NCI-H2196 (cell line): ENCODE measurements at regions not wholly inside any gene's neighbourhood (a gene's known extent, or its start where the extent isn't known, plus 50 kb on each side); places are given as distances from the start of the nearest gene placed in this dataset.
"Not testable (repeated sequence)": the region's sequence is repeated elsewhere in the genome, so short reads cannot be mapped to it uniquely, and the experiment has no call there.

Experiments used
- DNase-seq: peaks from one replicate; lab custom pipeline; 2025; ENCODE audit not compliant: unreplicated experiment; lab: John Stamatoyannopoulos, UW

DNA sequence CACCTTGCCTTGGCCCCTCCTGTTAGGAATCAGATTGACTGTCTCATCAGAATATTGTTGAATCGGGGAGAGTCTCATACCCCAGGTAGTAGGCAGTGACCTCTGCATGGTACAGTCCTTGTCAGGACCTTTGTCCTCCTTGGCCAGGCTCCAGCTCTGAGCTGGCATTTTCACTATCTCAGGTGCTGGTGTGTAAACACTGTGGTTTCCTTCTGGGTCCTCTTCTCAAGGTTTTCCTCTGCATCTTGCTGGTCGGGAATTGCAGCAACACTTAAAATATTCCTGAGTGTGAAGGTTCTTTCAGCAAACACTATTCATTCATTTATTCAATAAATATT is 69.7 kb upstream of the TAMM41 start:
- not testable (repeated sequence) for DNase-seq

DNA sequence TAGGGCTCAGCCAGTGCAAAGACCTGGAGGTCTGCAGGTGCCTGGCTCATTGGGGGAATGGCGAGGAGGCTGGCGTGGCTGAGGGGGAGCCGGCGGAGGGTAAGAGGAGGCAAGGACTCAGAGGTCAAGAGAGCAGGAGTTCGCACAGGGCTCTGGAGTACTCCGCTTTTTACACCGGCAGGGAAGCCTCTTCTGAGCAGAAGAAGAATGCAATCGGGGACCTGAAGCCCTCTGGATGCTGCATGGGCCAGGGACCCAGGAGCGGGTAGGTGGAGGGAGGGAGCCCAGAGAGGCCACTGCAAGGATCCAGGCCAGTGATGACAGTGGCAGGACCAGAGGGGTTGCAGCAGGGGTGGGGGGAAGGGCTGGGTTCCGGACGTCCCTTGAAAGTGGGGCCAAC is 70.4 kb upstream of the TAMM41 start:
- no peak for DNase-seq

DNA sequence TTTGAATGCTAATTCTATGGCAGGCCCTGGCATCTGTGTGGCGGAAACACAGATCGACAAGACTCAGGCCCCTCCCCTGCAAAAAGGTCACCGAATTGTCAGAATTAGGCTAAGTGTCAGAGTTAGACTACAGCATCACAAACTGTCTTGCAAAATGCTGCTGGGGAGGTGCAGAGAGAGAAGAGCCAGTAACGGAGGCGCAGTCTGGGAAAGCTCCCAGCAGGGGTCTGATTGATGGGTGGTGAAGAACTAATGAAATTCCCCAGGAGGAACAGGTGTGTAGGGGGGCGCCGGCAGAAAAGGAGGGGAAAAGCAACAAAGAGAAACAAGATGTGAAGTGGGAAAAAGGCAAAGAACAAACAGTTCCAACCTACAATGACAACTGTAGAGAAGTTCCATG is 72.7 kb upstream of the TAMM41 start:
- DNase-seq, result no peak

DNA sequence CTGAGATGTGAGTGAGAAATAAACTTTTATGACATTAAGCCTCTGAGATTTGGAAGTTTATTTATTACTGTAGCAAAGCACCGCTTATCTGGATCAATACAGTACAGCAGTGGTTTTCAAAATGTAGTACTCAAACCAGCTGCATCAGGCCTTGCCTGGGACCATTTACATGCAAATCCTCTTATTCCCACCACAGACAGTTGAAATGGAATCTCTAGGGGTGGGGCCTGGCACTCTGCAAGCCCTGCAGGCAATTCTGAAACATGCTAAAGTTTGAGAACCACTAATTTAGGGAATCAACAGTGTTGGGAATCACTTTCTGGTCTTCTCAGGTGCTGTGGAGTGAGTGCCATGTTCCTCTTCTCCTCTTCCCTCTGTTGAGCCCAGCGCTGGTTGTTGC is 77.8 kb upstream of the TAMM41 start:
- no peak for DNase-seq

DNA sequence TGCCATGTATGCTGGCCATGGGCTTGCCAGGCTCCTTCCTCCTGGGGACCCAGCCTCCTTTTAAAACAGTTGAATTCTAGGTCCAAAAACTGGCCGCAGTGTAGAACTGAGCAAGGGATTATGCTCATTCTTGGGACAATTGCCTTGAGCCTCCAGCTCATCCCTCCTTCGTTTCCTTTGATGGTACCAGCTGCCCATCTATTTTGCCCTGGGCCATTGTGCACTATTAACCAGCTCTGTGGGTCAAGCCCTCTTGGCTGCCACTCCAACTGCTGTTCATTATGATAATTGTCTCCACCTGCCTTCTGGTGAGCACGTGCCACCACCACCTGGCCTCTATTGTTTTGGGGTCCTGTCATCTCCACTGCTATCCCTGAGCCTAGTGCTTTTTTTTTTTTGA is 75.8 kb upstream of the SYN2 start:
- no peak for DNase-seq

DNA sequence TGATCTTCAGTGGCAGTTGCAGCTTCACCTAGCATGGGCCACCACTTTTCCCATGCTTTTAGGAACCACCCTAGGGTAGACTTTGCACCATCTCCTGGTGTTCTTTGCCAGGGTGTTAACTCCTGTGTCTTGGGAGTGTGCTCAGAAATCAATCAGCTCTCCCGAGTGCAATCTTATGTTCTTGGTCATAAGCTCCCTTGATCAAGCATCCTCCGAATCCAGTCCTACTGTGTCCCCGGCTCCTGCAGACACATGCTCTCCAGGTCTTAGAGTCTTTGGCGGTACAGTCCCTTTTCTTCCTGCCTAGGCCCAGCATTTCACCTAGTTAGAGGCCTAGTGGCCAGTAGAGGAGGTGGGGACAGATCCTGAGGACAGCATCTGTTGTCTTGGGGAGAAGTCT is 74.7 kb upstream of the SYN2 start:
- no peak for DNase-seq

DNA sequence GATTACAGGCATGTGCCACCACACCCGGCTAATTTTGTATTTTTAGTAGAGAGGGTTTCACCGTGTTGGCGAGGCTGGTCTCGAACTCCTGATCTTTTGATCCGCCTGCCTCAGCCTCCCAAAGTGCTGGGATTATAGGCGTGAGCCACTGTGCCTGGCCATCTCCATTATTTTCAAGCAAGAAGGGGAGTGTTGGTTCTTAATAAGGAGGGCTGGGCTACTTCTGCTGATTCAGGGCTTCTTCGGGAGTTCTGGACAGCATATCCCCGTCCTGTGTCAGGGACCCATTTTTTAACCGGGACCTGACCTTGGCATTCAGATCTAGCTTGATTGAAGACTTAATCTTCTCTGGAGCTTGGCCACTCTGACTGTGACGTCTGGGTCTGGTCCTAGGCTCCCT is 74.1 kb upstream of the SYN2 start:
- DNase-seq, result no peak

DNA sequence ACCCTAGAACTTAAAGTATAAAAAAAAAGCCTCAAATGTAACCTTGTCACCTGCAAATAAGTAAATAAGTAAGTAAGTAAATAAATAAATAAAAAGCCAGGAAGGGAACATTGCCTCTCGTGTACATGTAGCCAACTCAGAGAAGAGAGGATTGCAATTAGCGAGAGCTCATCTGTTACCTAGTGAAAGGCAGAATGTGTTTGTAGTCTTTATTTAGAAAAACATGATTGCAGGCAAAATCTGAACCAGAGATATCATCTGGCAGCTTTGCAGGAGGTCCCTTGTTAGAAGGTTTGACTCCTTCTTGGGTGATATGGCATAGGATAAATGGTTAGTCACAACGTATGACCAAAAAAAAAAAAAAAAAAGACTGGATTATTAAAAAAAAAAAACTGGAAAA is 71.6 kb upstream of the SYN2 start:
- DNase-seq, result no peak

DNA sequence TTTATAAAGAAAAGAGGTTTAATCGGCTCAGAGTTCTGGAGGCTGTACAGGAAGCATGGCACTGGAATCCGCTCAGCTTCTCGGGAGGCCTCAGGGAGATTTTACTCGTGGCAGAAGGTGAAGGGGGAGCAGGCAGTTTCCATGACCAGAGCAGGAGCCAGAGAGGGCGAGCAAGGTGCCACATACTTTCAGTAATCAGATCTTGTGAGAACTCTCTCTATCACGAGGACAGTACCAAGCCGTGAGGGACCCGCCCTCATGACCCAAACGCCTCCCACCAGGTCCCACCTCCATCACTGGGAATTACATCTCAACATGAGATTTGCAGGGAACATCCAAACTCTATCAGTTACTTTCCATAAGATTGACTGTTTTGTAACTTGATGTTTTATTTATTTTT is 70.7 kb upstream of the SYN2 start:
- no peak for DNase-seq

DNA sequence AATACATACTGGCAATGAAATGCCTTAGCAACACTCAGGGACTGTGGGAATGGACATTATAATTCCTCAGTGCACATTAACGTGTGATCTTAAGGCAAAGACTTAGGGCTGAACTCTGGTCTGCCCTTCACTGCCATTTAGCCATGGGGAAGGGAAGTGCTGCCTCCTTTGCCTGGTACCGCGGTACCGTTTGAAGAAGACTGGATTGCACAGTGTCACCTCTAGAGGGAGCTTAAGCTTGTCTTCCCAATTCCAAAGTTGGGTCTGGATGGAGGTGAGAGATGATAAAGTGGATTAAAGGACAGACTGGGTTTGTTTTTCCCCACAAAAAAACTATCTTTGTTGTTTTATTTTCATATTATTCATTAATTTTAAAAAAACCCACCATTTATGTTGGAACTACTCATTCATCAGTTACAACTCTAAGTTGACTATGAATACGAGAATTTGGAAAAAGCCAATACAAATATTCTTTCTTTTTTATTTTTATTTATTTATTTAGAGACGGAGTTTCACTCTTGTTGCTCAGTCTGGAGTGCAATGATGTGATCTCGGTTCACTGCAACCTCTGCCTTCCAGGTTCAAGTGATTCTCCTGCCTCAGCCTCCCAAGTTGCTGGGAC is 60.0 kb upstream of the SYN2 start:
- DNase-seq, result peak; percentile 1

DNA sequence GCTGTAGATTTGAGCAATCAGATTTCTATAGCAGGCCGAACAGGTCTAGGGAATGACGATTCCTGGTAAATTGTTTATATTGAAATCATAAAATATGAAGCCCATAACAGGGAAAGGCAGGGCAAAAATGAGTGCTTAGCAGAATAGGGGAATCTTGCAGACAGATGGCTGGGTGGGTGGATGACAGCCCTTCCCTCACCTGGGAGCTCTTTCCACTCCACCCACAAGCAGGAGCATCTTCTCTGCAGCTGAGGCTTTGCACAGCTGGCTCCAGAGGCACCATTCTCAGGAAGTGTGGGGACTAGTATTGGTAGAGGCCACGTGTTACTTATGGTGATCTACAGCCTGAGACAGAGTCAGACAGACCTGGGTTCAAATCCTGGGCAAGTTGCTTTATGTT is 55.9 kb upstream of the SYN2 start:
- no peak for DNase-seq

DNA sequence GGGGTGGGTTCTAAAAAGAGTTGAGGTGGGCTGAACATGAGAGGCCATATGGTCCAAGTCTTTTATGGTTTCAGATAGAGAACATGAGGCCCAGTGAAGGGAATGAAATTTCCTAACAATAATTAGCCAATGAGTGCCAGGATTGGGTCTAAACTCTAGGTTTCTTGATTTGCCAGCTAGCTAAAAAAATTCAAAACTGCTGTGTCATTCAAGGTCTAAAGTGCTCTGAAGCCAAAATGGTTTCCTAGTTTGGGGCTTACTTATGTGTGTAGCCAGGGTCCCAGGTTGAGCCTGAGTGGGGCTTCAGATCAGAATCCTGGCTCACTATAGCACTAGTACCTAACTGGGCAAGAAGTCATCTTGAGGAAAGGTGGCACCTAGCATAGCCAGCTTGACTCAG is 55.3 kb upstream of the SYN2 start:
- no peak for DNase-seq

DNA sequence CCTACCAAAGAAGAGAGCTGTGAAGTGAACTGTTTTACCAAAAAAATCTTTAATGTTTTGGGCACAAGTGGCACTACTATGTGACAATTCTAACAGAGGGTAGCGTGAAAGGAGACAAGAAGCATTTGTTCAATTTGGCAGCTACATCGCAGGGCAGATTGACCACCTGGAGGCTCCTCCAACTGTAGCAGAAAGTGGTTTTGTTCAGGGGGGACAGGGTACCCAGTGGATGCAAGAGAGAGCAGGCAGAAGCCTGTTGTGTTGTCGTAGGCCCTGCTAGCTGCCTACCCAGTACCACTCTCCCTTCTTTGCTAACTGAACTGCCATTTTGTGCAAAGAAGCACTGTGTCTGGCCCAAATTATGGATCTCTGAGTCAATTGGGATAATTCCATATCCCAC is 54.8 kb upstream of the SYN2 start:
- DNase-seq, result no peak

DNA sequence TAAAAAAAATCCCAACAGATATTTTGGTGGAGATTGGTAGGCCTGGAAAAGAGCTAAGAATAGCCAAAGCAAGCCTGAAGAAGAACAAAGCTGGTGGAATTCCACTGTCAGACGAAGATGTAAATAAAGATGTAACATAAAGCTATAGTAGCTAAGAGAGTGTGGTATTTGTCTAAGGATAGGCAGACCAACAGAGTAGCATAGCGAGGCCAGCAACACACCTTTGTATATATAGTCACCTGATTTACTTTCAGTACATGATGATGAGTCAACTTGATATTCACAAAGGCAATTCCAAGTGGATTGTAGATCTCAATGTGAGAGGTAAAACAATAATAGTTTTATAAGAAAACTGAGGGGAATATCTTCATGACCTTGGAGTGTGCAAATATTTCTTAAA is 53.6 kb upstream of the SYN2 start:
- DNase-seq, result no peak

DNA sequence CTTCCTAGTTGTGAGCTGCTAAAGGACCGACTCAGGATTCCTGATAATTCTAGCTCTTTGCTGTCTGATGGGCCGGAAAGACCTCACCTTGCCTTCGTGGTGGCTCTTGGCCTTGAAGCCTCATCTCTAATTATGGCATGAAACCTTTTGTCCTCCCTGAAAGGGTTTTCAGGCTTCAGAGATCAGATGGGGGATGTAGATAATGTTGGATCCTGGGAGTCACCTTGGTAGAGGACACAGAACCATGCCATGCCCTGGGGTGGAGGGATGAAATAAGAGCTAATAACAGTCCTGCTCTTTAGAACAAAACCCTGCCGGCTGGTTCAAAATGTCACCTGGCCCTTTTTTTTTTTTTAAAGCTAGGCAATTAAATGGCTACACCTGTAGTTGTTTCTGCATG is 50.8 kb upstream of the SYN2 start:
- DNase-seq, result no peak

DNA sequence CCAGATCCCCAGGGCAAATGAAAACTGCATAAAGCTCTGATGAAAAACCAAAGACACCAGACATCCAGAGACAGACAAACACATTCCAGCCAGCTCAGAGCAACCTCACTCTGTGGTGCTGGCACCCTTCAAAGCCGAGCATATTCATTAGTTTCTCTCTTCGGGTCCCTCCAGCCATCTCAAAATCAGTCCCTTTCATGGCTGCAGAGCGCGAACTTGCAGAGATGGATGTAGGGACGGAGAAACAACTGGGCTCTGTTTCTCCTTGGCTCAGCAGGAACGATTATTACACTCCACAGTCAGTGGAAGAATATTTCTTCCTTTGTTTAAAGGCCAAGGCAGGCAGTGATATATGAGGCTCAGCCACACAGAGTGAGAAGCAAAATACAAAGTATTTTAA is 50.4 kb upstream of the SYN2 start:
- DNase-seq, result no peak

DNA sequence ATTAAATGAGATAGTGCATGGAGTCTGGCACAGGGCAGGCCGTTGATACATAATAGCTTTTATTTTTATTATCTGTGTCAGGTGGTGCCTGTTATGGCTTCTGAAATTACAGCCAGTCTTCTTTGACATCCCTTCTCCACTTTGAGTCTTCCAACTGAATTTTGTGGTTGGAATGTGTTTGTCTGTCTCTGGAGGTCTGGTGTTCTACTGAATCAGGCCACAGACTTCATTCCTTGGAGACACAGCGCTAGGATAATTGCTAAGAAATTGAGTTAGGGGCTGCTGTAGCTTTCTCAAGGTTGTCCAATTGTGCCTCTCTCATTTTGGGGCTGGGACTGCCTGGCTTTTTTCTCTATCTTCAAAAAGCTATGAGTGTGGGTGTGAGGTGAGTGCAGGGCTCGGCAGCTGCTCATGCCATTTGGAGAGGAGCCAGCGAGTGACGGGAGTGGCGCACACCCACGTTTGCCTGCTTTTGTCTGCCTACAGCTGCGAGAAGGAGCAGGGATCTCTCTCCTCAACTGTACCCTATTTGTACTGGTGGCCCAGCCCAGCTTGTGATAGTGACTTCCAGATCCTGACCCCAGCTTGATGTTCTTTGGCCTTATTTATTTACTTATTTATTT is 49.8 kb upstream of the SYN2 start:
- DNase-seq, result peak; percentile 30
